GM18505 (cell line): ENCODE measurements at regions not wholly inside any gene's neighbourhood (a gene's known extent, or its start where the extent isn't known, plus 50 kb on each side); places are given as distances from the start of the nearest gene placed in this dataset.

Source experiments
- ATAC-seq: cut with Tn5 transposase; IDR thresholded peaks from one replicate; pipeline ENCODE4 v1.9.1; 2021; ENCODE audit not compliant: unreplicated experiment
- POLR2A ChIP-seq: IDR thresholded peaks from 4 replicates; pipeline ENCODE4 v1.6.1; 2011; ENCODE audit warnings: borderline replicate concordance; ENCODE audit not compliant: insufficient read depth, insufficient read length; ENCODE audit errors: extremely low read depth

DNA sequence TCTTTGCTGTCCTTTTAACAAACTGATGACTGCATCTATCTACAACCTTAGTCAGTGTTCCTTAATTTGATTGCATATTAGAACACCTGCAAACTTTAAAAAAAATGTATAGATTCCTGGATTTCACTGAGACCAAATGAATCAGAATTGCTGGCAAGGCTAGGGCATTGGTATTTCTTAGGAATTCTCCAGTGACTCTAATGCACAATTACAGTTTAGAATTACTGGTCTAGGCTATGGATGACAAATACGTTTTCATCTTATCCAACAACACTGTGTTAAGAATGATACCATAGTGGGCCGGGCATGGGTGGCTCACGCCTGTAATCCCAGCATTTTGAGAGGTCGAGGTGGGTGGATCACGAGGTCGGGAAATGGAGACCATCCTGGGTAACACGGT is 545.9 kb upstream of the RIOK2 start:
- TF ChIP-seq POLR2A: no peak
- no peak for ATAC-seq

DNA sequence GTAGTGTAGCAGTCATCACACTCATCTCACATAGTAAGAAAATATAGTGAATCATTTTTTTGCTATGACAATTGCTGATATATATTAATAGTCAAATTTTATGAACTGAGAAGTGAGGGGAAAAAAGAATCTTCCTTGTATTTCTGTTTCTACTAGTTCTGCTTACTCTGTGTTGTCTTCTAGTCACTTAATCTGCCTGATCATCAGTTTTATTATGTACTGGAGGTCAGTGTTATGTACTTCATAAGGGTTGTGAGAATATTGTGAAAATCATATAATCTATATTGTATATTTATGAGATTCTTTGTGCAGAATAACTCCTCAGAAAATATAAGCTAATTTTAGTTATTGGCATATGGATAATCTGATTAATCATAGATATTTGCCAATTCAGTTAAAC is 546.9 kb upstream of the RIOK2 start:
- no peak for TF ChIP-seq POLR2A
- ATAC-seq: no peak

DNA sequence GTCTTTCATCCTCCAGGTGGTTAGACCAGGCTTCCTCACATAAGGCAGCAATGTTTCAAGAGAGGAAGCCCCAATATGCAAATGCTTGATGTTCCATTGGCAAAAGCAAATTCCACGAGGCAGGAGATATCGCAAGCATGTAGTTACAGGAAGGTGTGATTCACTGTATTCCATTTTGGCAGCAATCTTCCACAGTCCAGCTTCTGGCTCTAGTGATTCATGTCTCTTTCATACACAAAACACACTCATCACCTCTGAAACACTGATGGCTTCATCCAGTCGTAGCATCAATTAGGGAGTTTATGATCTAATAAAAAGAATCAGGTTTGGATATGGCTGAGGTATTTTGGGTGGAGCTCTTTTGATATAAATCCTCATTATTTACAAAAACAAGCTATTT is 552.2 kb upstream of the RIOK2 start:
- TF ChIP-seq POLR2A: no peak
- ATAC-seq: no peak

DNA sequence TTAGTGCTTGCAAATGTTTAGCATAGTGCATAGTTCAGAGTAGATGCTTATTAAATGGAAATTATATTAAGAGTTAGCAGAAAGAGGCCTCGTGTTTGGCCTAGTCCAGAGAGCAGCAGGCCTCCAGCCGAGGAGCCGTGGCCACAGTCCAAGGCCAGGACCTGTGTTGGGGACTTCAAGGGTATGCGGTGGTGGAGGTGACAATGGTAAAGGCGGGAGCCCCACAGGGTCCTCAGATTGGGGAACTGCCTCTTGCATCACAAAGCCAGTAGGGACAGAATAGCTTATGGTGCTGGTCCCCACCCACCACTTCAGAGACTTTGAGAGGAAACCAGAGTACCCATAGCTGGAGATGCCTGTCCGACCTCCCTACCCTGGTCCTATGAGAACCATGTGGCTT is 554.6 kb upstream of the RIOK2 start:
- no peak for ATAC-seq
- no peak for TF ChIP-seq POLR2A

DNA sequence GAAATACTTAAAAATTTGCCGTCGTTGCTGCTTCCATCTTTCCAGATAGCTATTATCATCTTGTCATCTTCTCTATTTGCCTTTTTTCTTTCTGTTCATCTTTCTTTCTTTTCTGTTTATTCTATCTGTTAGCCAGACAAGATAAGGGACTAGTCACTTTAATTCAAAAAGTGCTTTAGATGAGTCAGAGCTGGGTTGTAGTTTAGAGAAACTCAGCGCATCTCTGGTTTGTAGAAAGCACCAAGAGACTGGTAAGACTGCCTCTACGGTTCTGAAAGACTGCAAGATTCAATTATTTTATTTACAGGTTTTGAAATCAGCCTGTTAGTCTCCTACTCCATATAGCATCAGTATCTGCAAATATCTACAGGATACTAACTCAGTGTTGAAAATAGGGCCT is 562.8 kb upstream of the RIOK2 start:
- ATAC-seq: no peak
- no peak for TF ChIP-seq POLR2A

DNA sequence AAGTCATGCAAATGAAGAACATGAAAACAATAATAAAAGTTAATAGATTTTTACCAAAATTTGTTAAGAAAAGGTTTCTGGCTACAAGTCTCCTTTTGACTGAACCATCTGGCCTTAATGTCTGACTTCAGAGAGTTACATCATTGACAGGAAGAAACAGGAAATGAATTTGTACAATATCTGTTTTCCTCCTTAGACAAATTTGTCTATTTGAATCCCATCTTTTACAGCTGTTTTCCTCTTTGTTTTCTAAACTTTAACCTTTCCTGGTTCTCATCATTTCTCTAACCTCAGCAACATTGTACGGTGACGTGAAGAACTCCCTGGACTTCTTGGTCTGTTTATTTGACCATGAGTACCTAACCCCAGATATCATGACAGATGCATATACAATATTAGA is 567.5 kb upstream of the RIOK2 start:
- TF ChIP-seq POLR2A: no peak
- no peak for ATAC-seq

DNA sequence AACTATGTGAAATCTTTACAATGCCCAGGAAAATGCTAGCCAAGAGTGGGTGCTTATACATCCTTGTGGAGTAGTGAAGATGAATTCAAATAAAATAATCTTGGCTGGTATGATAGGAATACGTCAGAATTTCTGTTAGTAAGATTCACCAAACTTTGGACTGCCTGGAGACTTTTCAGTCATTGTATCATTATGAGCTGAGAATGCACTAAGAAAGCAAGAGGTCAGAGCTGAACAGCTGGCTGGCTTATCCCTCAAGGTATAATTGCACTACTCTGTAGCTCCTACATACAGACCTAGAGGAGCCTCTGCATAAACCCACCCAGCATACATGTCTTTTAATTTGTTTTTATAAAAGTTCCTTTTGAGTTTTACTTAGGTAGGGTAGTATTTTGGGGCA is 568.5 kb upstream of the RIOK2 start:
- no peak for TF ChIP-seq POLR2A
- no peak for ATAC-seq

DNA sequence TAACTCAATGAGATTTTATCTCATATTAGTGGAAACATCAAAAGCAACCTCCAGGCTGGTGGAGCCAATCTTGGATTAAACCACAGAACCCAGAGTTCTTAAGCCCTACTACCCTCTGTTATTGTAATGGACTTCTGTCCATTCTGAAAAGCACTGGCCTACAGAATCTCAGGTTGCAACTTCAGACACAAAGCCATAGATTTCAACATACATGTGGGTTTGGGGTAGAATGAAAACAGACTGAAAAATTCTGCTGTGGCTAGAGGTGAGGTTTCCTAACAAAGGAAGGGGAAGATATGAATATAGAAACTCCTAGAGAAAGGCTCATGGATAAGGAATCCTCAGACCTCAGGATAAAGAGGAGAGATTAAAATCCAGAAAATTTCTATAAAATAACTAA is 569.8 kb upstream of the RIOK2 start:
- no peak for TF ChIP-seq POLR2A
- ATAC-seq: no peak

DNA sequence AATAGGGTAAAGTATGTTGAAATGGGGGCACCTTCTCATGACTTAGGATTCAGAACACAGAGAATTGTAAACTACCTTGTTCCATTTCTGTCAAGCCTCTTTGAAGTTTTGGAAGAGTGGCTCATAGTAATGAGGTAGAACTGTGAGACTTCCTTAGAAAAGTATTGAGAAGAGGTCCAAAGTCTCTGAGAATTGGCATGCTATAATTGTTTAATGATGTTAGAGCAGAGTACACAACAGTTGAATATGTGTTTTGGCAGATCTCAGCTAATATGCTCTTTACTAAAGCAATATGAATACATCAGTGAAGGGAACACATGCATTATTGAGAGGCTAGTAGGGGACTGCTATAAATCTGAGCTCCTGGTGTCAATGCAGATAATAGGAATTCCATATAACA is 579.4 kb upstream of the RIOK2 start:
- TF ChIP-seq POLR2A: no peak
- ATAC-seq: no peak

DNA sequence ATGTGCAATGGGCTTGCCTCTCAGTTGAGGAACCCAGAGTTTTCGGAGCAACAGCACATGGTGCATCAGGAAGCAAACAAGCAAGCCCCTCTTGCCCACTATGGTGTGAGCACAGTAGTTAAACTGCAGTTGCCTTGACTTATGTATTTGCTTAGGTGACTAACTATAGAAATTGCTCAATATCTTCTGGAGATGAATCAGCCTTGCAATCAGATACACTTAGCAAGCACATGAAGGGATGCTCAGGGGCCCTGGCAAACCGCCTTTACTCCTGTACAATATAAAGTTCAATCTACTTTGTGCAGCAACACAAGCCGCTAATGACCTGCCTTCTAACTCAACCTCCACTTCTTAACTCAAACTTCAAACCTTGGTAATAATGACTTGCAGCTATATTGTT is 581.7 kb upstream of the RIOK2 start:
- ATAC-seq: no peak
- TF ChIP-seq POLR2A: no peak

DNA sequence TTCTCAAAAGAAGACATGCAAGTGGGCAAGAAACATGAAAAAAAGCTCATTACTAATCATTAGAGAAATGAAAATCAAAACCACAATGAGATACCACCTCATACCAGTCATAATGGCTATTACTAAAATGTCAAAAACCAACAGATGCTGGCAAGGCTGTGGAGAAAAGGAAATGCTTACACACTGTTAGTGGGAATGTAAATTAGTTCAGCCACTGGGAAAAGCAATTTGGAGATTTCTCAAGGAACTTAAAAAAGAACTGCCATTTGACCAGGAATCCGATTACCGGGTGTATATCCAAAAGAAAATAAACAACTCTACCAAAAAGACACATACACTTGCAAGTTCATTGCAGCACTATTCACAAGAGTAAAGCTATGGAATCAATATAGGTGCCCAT is 595.4 kb upstream of the RIOK2 start:
- no peak for ATAC-seq
- TF ChIP-seq POLR2A: no peak

DNA sequence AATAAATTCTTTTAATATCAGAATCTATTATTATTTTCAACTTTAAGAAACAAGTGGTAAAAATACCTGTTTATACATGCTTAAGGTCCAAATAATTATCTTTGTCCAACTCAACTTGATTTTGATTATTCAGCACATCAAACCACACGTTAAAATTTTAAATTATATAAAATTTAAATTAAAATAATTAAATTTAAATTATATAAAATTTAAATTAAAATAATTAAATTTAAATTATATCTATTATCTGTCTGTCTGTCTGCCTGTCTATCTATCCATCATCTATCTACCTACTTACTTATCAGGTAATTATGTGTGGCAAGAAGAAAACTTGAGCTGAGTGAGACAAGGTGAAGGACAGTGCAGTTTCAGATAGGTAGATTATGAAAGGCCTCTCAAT is 605.3 kb upstream of the RIOK2 start:
- ATAC-seq: no peak
- TF ChIP-seq POLR2A: no peak

DNA sequence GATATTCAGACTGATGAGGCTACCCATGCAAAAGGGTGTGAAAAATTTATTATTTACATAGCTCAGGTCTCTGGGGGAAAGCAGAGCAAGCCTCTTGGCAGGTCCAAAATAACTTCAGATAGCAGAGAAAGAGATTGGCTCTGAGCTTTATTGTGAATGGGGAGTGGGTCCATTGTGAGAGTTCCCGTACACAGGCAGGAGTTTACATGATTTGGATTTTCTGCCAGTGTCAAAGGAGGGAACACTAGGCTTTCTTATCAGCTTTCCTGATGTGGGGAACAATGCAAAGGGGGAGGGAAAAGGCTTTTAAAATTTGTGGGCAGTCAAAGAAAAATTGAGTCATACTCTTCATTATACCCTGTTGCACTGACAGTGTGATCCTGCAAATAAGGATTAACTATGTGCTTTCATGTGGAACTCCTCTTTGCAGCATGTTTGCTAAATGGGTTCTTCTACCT is 615.0 kb upstream of the RIOK2 start:
- no peak for ATAC-seq
- TF ChIP-seq POLR2A: no peak

DNA sequence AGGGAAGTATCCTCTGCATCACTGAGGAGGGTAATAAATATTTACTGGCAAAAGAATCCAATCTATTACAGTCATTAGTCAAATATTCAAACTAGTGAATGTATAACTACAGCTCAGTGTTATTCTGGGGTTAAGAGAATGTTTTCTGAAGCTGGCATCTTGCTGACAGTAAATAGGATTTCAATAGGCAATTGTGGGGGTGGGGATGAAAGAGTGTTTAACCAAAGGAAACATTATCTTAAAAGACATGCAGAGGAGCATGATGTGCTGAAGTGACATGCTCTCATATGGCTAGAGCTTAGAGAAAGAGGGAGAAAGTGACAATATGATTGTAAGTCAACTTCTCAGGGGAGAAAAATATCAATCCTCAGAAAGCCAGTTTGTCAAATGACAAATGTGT is 618.4 kb upstream of the RIOK2 start:
- no peak for ATAC-seq
- TF ChIP-seq POLR2A: no peak

DNA sequence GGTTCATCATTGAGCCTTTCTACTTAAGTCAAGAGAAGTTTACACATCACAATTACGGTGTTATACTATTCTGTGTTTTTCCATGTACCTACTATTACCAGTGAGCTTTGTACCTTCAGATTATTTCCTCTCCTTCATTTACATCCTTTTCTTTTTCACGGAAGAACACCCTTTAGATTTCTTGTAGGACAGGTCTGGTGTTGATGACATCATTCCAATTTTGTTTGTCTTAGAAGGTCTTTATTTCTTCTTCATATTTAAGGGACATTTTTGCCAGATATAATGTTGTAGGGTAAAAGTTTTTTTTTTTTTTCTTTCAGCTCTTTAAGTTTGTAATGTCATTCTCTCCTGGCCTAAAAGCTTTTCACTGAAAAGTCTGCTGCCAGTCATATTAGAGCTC is 637.1 kb upstream of the RIOK2 start:
- no peak for TF ChIP-seq POLR2A
- no peak for ATAC-seq
